RPMI7951 (cell line): ENCODE measurements at regions not wholly inside any gene's neighbourhood (a gene's known extent, or its start where the extent isn't known, plus 50 kb on each side); places are given as distances from the start of the nearest gene placed in this dataset.
A peak's percentile ranks its signal among the peaks of the same experiment; 100 is the strongest.

Experiments used
- DNase-seq: peaks from one replicate; pipeline ENCODE4 v3.0.0-alpha.2; 2012; ENCODE audit warnings: low read depth

GRCh38 chr18:56083523-56084287 lies 495.7 kb upstream of the TCF4 start:
- DNase-seq: peak; percentile 19

- peak; percentile 48 for DNase-seq
Measured at GRCh38 chr18:56083097-56083521, 495.1 kb upstream of the TCF4 start.

GRCh38 chr18:56076723-56077122 lies 488.7 kb upstream of the TCF4 start:
- peak; percentile 40 for DNase-seq

GRCh38 chr18:56068701-56069100 lies 480.7 kb upstream of the TCF4 start:
- DNase-seq: no peak

GRCh38 chr18:56067969-56068671 lies 480.1 kb upstream of the TCF4 start:
- DNase-seq: peak; percentile 83

- DNase-seq: peak; percentile 61
Measured at GRCh38 chr18:56067214-56067894, 479.4 kb upstream of the TCF4 start.

GRCh38 chr18:56066524-56067213 lies 478.7 kb upstream of the TCF4 start:
- DNase-seq: no peak

- no peak for DNase-seq
Measured at GRCh38 chr18:56065086-56065485, 477.1 kb upstream of the TCF4 start.

- no peak for DNase-seq
Measured at GRCh38 chr18:56062931-56063330, 474.9 kb upstream of the TCF4 start.

GRCh38 chr18:56060967-56061541 lies 473.1 kb upstream of the TCF4 start:
- no peak for DNase-seq

GRCh38 chr18:56052202-56052601 lies 464.2 kb upstream of the TCF4 start:
- DNase-seq: no peak

- DNase-seq: no peak
Measured at GRCh38 chr18:56044239-56044638, 456.2 kb upstream of the TCF4 start.

- peak; percentile 34 for DNase-seq
Measured at GRCh38 chr18:56043641-56044061, 455.7 kb upstream of the TCF4 start.

- no peak for DNase-seq
Measured at GRCh38 chr18:56042915-56043536, 455.0 kb upstream of the TCF4 start.

- no peak for DNase-seq
Measured at GRCh38 chr18:56038171-56039030, 450.4 kb upstream of the TCF4 start.

- DNase-seq: no peak
Measured at GRCh38 chr18:56036741-56037140, 448.7 kb upstream of the TCF4 start.

GRCh38 chr18:56035546-56035945 lies 447.6 kb upstream of the TCF4 start:
- peak; percentile 10 for DNase-seq

- DNase-seq: no peak
Measured at GRCh38 chr18:56034949-56035348, 447.0 kb upstream of the TCF4 start.

GRCh38 chr18:56030060-56030459 lies 442.1 kb upstream of the TCF4 start:
- DNase-seq: no peak

GRCh38 chr18:56028514-56028913 lies 440.5 kb upstream of the TCF4 start:
- peak; percentile 13 for DNase-seq
